ENCODE measurements at regions not wholly inside any gene's neighbourhood (a gene's known extent, or its start where the extent isn't known, plus 50 kb on each side); places are given as distances from the start of the nearest gene placed in this dataset.

GRCh38 chr9:107213080-107213479 lies 70.0 kb upstream of the RAD23B start:
- no peak for DNase-seq

- DNase-seq: no peak
These were observed 69.5 kb upstream of the RAD23B start for GRCh38 chr9:107213561-107214028.

GRCh38 chr9:107214381-107214780 lies 68.7 kb upstream of the RAD23B start:
- no peak for DNase-seq

GRCh38 chr9:107214915-107215314 lies 68.2 kb upstream of the RAD23B start:
- no peak for DNase-seq

- no peak for DNase-seq
These were observed 67.7 kb upstream of the RAD23B start for GRCh38 chr9:107215381-107215780.

GRCh38 chr9:107216329-107216728 lies 66.8 kb upstream of the RAD23B start:
- no peak for DNase-seq

GRCh38 chr9:107218829-107219485 lies 64.1 kb upstream of the RAD23B start:
- DNase-seq: no peak

- no peak for DNase-seq
These were observed 63.5 kb upstream of the RAD23B start for GRCh38 chr9:107219486-107220077.

- DNase-seq: no peak
These were observed 61.8 kb upstream of the RAD23B start for GRCh38 chr9:107221321-107221720.

GRCh38 chr9:107222020-107222522 lies 61.0 kb upstream of the RAD23B start:
- DNase-seq: no peak

- DNase-seq: no peak
These were observed 59.7 kb upstream of the RAD23B start for GRCh38 chr9:107223381-107223780.

- DNase-seq: no peak
These were observed 58.8 kb upstream of the RAD23B start for GRCh38 chr9:107224252-107224651.

GRCh38 chr9:107226421-107226820 lies 56.7 kb upstream of the RAD23B start:
- DNase-seq: no peak

GRCh38 chr9:107227774-107228173 lies 55.3 kb upstream of the RAD23B start:
- DNase-seq: peak; percentile 81

- peak; percentile 99 for DNase-seq
These were observed 54.5 kb upstream of the RAD23B start for GRCh38 chr9:107228496-107229039.

- no peak for DNase-seq
These were observed 53.8 kb upstream of the RAD23B start for GRCh38 chr9:107229241-107229741.
